ENCODE measurements at regions not wholly inside any gene's neighbourhood (a gene's known extent, or its start where the extent isn't known, plus 50 kb on each side); places are given as distances from the start of the nearest gene placed in this dataset.
"Not testable (repeated sequence)": the region's sequence is repeated elsewhere in the genome, so short reads cannot be mapped to it uniquely, and the experiment has no call there.

DNA sequence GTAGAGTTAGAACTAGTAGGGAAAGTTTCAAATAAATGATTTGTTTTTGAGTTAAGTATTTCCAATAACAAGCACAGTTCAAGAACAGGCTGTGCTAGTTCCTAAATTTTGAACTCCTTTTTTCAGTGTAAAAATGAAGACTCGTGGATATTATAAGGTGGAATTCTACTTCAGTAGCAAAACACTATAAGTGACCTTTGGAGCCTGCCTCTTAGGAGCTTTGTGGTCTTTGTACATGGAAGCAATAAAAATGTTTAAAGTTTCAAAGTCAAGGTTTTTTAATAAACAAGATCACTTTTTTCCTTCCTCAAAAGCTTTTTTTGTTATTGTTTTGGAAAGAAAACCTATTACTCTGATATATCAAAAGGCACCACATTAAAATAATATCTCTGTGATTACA, 292.4 kb upstream of the VWC2 start:
- DNase-seq (ENCODE audit: low spot score): no peak

DNA sequence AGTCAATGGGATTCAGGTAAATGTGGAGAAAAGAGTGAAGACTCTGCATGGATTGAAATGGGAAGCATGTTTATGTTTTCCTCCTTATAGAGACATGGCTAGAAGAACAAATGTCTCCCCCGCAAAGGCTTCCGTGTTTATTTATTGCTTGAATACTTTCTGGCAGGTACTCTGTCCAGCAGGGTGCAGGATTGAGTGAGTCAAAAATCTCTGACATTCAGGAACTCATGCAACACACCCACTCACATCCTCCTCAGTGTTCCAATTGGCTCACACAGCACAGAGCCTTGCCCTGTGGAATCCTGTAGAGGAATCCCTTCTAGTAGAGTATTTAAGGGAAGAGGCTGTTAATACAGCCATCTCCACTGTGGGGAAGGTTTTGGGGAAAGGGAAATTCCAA, 290.3 kb upstream of the VWC2 start:
- peak; percentile 46 for DNase-seq (ENCODE audit: low spot score)

DNA sequence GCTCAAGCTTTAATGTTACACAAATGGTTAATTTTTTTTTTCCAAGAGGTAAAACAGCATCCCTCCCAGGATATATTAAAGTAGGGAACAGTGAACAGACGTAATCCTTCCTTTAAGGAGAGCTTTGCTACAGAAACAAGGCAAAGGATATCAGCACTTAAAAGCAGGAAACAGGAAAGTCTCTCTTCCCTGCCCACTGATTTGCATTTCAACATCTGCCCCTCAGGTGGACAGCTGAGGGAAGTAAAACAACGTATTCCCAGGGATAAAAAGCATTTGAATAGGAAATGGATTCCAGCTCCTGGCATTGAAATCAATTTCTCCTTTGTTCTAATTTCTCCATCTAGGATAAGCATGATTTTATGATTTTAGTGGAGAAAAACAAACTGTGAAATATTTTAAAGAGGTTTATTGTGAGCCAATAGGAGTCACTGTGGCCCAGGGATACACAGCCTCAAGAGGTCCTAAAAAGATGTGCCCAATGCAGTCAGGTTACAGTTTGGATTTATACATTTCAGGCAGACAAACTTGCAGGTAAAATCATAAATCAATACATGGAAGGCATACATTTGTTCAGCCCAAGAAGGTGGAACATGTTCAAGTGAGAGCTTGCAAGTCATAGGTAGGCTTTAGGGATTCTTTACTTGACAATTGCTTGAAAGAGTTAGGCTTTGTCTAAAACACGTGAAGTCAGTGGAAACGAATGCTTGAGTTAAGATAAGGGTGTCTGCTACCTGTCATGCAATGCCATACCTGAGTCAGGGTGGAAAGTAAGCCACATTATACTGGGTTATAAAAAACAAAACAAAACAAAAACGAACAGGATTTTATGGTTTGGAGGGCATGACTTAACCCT, 286.2 kb upstream of the VWC2 start:
- no peak for DNase-seq (ENCODE audit: low spot score)

DNA sequence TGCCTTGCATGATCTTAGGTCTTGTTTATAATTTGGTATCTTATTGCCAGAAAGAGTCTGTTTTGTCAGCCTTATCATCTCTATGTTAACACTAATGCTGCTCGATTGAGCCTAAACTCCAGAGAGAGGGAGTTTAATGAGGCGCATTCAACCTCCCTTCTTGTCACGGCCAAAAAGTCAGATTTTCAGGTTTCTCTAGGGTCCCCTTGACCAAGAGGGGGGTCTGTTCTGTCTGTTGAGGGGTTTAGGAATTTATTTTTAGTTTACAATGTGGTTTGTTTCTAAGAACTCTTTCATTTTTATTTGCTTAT, 285.7 kb upstream of the VWC2 start:
- no peak for DNase-seq (ENCODE audit: low spot score)

DNA sequence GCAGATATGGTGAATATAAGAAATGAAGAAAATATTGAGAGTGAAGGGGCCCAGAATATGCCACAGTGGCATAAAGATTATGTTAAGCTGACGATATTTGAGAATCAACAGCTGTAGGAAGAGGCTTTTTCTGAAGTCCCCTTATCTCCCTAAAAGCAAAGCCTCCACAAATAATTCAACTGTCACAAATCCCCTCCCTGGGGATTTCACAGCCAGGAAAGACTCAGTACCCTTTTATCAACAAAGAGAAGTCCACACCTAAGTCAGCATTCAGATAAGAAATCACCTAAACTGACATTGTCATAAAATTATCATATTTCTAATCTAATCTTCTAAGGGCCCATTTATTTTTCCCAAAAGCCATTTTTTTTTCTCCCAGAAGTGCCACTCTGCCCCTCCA, 284.9 kb upstream of the VWC2 start:
- no peak for DNase-seq (ENCODE audit: low spot score)

DNA sequence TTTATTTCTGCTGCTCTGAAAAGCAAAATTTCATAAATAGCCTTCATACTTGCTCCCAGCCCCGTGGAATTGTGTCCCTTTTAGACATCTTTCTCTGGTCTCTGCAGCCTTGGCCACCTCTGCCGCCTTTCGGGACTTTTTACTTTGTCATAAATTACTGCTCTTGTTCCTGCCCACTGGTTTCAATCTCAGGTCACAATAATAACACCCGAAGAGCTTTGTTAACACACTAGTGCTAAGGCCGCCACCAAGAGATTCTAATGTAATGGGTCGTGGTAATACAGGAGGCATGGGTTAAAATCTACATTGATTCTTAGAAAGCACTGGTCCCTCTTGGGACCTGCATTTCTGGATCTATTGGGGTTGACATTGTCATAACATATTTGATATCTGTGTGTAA, 276.0 kb upstream of the VWC2 start:
- no peak for DNase-seq (ENCODE audit: low spot score)

DNA sequence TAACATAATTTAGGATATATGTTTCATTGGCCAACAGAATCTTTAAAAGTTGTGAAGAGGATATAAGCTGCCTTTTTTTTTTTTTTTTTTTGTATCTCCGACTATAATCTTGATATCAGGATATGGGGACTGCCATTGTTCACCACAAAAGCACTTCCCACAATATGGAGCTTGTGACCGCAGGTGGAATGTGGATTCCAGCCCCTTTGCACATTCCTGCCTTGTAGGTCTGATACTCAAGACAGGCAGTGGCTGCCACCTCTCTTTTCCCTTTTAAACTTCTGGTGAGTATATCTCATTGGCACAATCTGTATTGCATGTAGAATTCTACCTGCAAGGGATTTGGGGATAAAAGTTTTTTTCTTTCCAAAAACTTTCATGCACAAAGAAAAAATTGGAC, 272.7 kb upstream of the VWC2 start:
- no peak for DNase-seq (ENCODE audit: low spot score)

DNA sequence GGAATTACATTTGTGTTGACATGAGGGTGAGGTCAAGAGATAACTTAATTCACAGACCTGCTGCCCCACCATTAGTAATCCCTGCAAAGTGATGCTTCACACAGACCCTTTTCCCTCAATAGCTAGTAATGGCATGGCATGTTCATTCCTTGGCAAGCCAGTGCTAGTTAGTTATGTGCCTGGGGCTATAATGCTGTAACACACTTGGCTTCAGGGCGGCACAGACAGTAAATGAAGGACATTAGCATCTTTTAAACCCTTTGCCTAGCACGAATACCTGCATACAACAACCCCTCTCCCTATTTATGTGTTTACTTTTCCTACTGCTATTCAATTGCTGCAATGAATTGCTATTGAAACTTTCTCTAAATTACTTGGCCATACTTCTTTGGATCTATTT, 266.2 kb upstream of the VWC2 start:
- not testable (repeated sequence) for DNase-seq (ENCODE audit: low spot score)

DNA sequence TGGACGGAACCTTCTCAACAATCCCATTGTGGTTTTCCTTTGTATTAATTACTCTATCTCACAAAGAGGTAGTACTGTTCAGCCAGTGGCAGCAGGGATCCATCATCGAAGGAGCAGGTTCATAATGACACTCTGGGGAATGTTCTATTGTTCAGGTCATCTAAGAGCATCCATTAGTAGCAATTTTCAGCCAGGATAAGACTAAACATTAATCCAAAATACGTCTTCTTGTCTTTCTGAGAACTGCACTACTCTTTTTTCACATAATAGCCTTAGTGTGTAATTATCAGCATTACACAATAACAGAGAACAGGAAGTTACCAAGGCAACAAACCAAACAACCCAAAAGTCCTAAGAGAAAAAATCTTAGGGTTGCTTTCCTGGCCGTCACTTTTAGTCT, 259.5 kb upstream of the VWC2 start:
- DNase-seq (ENCODE audit: low spot score): peak; percentile 13

DNA sequence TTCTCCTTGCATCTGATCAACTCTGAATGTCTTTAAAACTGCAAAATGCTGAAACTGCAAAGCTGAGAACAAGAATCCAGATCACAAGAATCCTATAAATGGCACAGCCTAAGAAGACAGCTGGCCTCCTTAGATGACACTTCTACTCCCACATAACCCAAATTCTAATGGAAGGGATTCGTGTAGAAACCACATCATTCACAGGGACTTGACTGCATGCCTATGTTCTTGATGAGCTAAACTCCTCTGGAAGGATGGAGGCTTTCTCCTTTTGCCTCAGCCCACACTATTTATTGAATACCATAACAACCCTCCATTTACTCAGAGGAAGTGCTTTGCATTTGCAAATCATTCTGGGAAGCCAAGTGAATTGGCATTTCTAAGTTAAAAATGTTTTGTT, 252.5 kb upstream of the VWC2 start:
- no peak for DNase-seq (ENCODE audit: low spot score)

DNA sequence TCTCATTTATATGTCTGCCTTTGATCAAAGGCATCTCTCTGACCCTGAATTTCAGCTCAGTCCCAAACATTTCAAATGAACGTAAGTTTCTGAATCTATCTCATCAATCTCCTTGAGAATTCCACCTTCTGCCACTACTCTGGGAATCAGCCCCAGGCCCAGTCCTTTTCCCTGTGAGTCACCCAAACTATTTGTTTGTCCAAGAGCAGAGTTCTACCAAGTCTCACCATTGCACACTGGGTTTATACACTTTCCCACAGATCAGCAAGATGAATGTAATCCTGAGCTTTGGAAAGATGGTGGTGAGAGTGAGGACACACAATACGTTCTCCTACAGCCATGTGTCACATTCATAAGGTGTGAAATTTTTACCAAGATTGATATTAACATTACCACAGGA, 251.3 kb upstream of the VWC2 start:
- no peak for DNase-seq (ENCODE audit: low spot score)

DNA sequence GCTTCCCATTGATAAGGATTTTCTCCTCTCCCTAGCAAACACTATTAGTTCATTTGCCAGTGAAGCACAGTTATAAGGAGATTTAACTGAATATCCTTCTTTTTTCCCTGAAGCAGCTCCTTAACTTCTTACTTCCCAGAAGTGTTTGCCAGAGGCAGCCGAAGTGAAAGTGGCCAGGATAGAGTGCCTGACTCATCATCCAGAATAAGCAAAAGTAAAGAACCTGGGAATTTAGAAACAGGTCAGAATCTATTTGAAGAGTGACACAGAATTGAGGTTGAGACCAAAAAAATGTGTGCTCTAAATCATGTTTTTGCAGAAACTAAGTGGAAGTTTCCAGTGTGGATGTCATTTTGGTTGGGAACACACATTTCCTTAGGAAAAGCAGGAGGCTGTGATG, 249.6 kb upstream of the VWC2 start:
- DNase-seq (ENCODE audit: low spot score): no peak

DNA sequence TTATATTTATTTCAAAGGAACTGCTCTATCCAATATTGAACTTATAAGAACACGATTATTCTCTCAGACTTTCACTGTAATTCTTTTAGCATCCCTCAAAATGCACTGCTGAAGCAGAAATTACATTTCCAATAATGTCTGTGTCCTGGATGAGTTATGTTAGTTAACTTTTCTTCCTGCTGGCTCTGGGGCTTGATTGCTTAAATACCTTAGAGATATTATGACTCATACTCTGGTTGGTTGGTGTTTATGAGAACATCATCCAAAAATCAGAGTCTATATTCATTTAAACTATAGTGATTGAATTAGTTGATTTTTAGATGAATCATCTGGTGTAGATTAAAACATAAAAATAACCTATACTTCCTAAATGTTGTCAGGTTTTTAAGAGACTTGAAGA, 246.3 kb upstream of the VWC2 start:
- DNase-seq (ENCODE audit: low spot score): no peak

DNA sequence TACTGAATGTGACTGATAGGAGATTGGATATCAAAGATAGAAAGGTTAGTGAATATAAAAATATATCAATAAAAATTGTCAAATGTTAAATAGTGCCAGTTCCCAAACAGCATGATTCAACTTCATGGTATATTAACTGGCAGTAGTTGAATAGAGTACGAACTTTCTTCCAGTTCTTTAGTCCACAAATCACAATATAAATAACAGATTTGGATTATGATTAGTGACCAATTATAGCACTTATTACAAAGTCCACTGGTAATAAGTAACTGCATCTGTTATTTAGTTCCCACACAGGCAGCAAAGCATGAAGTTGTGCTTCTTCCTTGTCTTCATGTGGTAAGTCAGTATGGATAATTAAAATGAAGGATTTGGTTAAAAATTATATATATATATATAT, 243.0 kb upstream of the VWC2 start:
- no peak for DNase-seq (ENCODE audit: low spot score)

DNA sequence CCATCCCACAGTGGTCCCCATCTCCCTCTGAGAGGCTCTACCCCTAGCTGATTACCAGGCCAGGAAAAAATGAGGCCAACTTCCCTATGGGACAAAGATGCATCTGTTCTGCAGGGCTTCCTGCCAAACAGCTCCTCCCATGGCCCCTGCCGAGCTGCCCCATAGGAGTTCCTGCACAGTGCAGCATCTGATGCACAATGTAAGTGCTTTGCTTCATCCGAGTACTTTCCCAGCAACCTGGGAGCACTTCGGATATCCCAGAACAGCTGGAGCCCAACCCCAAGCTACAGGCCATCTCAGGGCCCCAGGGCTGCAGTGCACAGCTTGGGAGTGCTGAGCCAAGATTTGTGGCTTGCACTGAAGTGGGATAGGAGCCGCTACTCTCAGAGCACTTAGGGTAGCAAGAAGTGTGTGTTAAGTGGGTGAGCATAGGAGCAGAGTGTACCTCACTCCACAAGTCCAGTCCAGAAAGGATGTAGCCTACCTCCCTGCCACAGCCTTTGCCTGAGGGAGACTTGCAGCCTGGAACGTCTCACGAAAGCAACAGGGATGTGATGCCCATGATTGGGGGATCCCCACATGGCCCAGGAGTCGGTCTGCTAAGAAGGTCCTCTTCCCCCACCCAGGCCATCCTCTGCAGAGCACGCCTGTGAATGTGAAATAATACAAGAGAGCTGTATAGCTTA, 209.6 kb upstream of the VWC2 start:
- DNase-seq (ENCODE audit: low spot score): no peak

DNA sequence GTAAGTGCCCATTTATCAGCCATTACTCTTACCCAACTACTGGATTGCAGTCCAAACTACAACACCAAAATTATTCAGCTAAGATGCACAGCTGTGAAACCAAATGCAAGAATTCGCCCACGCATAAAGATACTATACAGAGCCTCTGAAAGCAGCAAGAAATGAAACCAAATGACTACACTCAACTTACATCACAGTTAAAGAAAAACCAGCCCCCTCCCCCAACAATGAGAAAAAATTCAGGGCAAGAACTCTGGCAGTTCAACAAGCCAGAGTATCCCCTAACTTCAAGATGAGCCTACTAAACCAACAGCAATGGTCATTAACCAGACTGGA, 209.1 kb upstream of the VWC2 start:
- DNase-seq (ENCODE audit: low spot score): no peak

DNA sequence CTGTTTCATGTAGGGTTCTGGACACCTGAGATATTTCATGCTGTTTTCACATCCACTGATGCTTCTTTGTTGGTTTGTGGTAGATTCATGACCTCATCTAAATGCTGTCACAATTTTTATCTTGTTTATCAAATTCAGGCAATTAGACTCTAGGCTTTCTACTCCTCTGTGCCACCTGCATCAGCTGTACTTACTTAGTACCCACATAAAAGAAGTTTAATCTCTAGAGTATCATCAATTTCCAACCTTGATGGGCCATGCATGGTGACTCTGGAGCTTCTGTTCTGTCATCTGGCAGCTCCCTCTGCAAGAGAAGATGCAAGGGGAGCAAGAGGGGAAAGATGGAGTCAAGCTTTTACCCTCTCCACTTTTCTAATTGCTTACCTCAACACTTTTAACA, 195.9 kb upstream of the VWC2 start:
- no peak for DNase-seq (ENCODE audit: low spot score)

DNA sequence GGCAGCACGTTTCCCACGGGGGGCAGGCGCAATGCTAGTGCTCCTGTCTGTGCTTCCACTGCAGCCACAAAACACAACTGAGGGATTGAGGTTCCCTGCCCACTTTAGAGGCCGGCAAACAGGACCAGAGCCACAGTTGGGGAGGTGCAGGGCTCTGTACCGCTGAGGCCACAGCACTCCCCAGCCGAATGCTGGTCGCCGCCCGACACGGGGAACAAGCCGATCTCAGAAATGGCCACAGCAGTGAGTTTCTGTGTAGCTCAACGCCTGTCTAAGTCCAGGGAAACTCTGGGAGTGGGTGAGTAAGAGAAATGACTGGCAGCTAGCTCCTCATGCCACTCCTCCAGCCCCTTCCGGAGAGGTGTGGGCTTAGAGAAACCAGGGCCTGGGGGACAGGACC, 194.0 kb upstream of the VWC2 start:
- no peak for DNase-seq (ENCODE audit: low spot score)

DNA sequence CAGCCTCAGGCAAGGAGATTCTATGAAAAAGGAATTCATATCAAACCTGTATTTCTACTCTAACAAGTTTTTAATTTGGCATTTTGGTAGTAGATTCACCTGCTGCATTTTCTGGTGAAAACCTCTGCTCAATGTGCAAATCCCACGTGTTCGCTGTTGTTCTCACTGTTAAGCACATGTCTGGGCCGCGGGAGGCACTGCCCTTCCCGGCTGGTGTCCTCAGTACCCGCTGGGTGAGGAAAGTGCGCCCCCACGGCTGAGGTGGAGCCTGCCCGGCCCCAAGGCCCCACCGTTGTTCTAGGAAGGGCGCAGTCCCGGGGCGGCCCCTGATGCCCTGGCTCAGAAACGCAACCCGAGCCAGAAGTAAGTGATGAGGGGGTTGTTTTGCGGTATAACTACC, 193.4 kb upstream of the VWC2 start:
- DNase-seq (ENCODE audit: low spot score): no peak

DNA sequence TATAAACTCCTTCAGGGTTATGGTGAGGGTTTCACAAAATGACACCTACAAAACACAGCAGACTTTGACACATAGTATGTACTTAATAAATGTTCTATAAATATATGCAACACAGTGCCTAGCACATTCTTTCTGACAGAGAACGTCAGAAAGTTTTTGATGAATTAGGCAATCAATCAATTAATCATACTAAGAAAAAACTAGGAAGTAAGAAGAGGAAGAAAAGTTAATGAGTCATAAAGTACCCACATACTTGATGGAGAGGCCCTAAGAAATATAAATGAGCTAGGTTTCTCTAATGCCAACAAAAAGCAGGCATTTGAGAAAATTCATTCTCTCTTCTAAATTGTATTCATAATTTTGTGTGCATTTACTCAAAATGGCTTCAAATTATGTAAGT, 192.7 kb upstream of the VWC2 start:
- DNase-seq (ENCODE audit: low spot score): no peak

DNA sequence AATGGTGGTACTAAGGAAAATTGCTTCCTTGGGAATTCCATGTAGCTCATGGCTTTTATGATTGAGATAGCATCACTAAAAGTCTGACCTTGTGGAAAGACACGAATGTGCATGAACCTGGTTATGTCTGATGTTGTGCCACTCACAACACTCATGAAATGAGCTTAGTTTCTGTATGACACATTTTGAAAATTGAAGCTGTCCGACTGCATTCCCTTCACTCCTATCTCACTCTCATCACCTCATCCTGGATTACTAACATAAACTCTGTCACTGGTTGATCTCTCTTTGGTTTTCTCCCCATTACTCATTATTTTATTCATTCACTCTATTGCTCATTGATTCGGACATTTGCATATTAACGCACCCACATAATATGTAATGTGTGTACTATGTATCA, 190.0 kb upstream of the VWC2 start:
- DNase-seq (ENCODE audit: low spot score): no peak

DNA sequence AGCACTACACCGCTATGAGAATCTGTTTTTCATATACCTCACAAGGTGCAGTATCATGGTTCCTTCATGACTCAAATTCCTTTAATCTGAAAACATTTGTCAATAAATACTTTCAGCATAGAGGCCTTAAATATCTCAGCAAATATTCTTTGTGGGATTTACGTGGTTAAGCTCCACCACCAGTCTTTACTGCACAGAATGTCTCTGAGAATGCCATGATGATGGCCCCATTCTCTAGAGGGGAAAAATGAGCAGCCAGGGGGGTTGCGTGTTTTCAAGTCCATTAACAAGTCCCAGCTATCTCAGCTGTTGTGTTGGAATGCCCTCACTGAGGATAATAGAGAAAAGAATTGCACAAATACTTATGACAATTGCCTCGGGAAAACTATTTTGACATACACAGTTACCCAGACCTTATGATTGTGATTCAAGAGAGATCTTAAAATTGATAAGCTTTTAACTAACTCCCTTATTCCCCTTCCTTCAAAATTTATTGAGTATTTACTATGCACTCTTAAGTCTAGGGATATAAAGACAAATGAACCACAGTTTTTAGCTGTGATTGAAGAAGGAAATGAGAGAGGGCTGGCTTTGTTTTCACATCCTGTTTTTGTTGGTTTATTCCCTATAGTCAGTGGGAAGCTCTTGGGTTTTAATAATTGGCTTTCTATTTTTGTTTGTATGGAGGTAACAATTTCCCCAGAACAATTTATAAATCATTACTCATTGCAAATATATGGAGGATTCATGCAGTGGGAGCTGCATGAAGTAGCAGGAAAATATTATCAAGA, 176.5 kb upstream of the VWC2 start:
- DNase-seq (ENCODE audit: low spot score): no peak

DNA sequence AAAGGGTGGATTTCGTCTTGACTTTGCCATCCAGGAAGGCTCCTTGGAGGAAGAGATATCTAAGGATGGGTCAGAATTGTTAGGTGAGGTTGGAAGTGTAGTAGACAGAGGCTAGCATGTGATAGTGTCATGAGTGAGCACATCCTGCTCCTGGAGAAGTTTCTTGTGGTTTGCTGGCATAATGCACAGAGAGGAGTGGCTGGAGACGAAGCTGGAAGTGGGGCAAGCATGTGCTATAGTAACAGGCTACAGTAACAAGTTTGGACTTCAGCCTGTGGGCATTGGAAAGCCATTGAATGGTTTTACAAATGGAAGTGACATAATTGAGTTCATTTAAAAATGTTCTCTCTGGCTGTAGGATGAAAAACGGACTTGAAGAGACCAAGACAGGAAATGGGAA, 175.6 kb upstream of the VWC2 start:
- no peak for DNase-seq (ENCODE audit: low spot score)

Measured in NAMALWA (cell line).